Adrenal gland (tissue), 9 donors: ENCODE measurements at regions not wholly inside any gene's neighbourhood (a gene's known extent, or its start where the extent isn't known, plus 50 kb on each side); places are given as distances from the start of the nearest gene placed in this dataset.

Source experiments
- DNase-seq, 7 donors: peaks; one replicate each; pipeline ENCODE4 v3.0.0-alpha.2; 2019 to 2020
- H3K27ac ChIP-seq, 5 donors: fragments of 200-600 bp; sonication (generic) in 4 of 5; 1 replicate in 3 of 5; 2 replicates in 2 of 5; pipeline versions ENCODE4 v1.5.1 to v1.8.0; 2016 to 2020; ENCODE audit warnings: mild to moderate bottlenecking in 1 of 5
- H3K27me3 ChIP-seq: fragments of 200-600 bp; 2 replicates; pipeline ENCODE4 v1.8.0; 2021
- H3K36me3 ChIP-seq, 2 donors: fragments of 200-600 bp; replicated peaks in 1 of 2; 1 replicate in 1 of 2; 2 replicates in 1 of 2; pipeline versions ENCODE4 v1.5.1 to v1.8.0; 2018 to 2022
- H3K4me1 ChIP-seq, 2 donors: fragments of 200-600 bp; replicated peaks in 1 of 2; 1 replicate in 1 of 2; 2 replicates in 1 of 2; pipeline versions ENCODE4 v1.5.1 to v1.8.0; 2018 to 2021
- H3K4me3 ChIP-seq, 4 donors: fragments of 200-600 bp; sonication (generic) in 3 of 4; one replicate each; pipeline ENCODE4 v1.5.1; 2016 to 2018
- H3K9me3 ChIP-seq, 3 donors: fragments of 200-600 bp; sonication (generic) in 1 of 3; replicated peaks in 1 of 3; 1 replicate in 2 of 3; 2 replicates in 1 of 3; pipeline versions ENCODE4 v1.5.1 to v1.8.0; 2016 to 2021
- POLR2A ChIP-seq, 2 donors: fragments of 450-650 bp; IDR thresholded peaks; one replicate each; pipeline ENCODE4 v1.6.1; 2017; ENCODE audit warnings: antibody characterized with exemption in 2 of 2, mild to moderate bottlenecking in 2 of 2, moderate library complexity in 1 of 2
- WGBS, 4 donors: extraction: QIAGEN DNeasy Blood & Tissue Kit in 2 of 4; methylation state at CpG; one replicate each; pipeline versions ENCODE4 v1.1.5 to v1.1.7; 2013 to 2017; 5-methylcytosine and 5-hydroxymethylcytosine counted together
- intact Hi-C, 2 donors: fragments of 100-400 bp; cut with DNase I; formaldehyde crosslinking; loops; one replicate each; pipeline versions ENCODE4 v1.14.1 to v1.15.0; 2022 to 2023
- TF ChIP-seq, protein P1 (sequence below), 6 experiments: fragments of 450-650 bp in 4 of 6; fragments of 200-600 bp in 2 of 6; sonication (generic) in 1 of 6; IDR thresholded peaks; 1 replicate in 5 of 6; 2 replicates in 1 of 6; pipeline versions ENCODE4 v1.5.1 to v1.8.0; 2016 to 2021; ENCODE audit warnings: antibody characterized with exemption in 6 of 6, mild to moderate bottlenecking in 2 of 6, moderate library complexity in 1 of 6
- donor health status: healthy with polysubstance abuse.
- donor health status: Bipolar disorder and iron deficiency.
- donor health status: DM: yes; HTN: yes; CAD: no.
- donor health status: DM: no; HTN: no; CAD: no.
- donor health status: DM: no; HTN: no; CAD: no.

GRCh38 chr5:112657804-112658203, 79.9 kb upstream of the APC start:
- no peaks in the 10 kb centered on the region for H3K36me3 ChIP-seq
- H3K9me3 ChIP-seq = no peaks in the 10 kb centered on the region
- no peak overlapping the region for H3K27ac ChIP-seq
- no peak for TF ChIP-seq POLR2A (IDR thresholded peaks at IDR 0.05)
- TF ChIP-seq, protein P1, sequence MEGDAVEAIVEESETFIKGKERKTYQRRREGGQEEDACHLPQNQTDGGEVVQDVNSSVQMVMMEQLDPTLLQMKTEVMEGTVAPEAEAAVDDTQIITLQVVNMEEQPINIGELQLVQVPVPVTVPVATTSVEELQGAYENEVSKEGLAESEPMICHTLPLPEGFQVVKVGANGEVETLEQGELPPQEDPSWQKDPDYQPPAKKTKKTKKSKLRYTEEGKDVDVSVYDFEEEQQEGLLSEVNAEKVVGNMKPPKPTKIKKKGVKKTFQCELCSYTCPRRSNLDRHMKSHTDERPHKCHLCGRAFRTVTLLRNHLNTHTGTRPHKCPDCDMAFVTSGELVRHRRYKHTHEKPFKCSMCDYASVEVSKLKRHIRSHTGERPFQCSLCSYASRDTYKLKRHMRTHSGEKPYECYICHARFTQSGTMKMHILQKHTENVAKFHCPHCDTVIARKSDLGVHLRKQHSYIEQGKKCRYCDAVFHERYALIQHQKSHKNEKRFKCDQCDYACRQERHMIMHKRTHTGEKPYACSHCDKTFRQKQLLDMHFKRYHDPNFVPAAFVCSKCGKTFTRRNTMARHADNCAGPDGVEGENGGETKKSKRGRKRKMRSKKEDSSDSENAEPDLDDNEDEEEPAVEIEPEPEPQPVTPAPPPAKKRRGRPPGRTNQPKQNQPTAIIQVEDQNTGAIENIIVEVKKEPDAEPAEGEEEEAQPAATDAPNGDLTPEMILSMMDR (IDR thresholded peaks at IDR 0.05) = no peak
- no peak overlapping the region for H3K4me3 ChIP-seq
- H3K4me1 ChIP-seq = no peaks in the 10 kb centered on the region
- intact Hi-C loops = no loop called here
- no peak for DNase-seq
- no peaks in the 10 kb centered on the region for H3K27me3 ChIP-seq
- 75 to 89% (median 85%) methylated on average over 3 of the region's 3 CpGs for WGBS, 4 donors

GRCh38 chr5:112660359-112660758, 77.3 kb upstream of the APC start:
- intact Hi-C loops = no loop called here
- TF ChIP-seq, protein P1 (IDR thresholded peaks at IDR 0.05) = no peak
- no peak for TF ChIP-seq POLR2A (IDR thresholded peaks at IDR 0.05)
- DNase-seq = no peak
- 90 to 97% (median 96%) methylated on average over 1 of the region's 1 CpG for WGBS, 4 donors
- H3K27ac ChIP-seq = no peak overlapping the region
- H3K9me3 ChIP-seq = no peaks in the 10 kb centered on the region
- H3K27me3 ChIP-seq = no peaks in the 10 kb centered on the region
- H3K36me3 ChIP-seq = no peaks in the 10 kb centered on the region
- no peak overlapping the region for H3K4me3 ChIP-seq
- H3K4me1 ChIP-seq = no peaks in the 10 kb centered on the region

DNA sequence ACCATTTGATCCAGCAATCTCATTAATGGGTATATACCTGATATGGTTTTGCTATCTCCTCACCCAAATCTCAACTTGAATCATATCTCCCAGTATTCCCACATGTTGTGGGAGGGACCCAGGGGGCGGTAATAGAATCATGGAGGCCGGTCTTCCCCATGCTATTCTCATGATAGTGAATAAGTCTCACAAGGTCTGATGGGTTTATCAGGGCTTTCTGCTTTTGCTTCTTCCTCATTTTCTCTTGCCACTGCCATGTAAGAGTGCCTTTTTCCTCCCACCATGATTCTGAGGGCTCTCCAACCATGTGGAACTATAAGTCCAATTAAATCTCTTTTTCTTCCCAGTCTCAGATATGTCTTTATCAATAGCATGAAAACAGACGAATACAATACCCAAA, 74.5 kb upstream of the APC start:
- DNase-seq = no peak
- TF ChIP-seq, protein P1 (IDR thresholded peaks at IDR 0.05) = no peak
- TF ChIP-seq POLR2A (IDR thresholded peaks at IDR 0.05) = no peak
- intact Hi-C loops = no loop called here
- WGBS, 4 donors = 82 to 93% (median 87%) methylated on average over 3 of the region's 3 CpGs
- Histone ChIP-seq H3K36me3 (no peaks in the 10 kb centered on the region), H3K4me1 (no peaks in the 10 kb centered on the region), H3K9me3 (no peaks in the 10 kb centered on the region), H3K4me3 (no peak overlapping the region), H3K27ac (no peak overlapping the region), H3K27me3 (no peaks in the 10 kb centered on the region)

- Histone ChIP-seq H3K27me3 (no peaks in the 10 kb centered on the region), H3K4me1 (no peaks in the 10 kb centered on the region), H3K9me3 (no peaks in the 10 kb centered on the region), H3K27ac (no peak overlapping the region), H3K36me3 (no peaks in the 10 kb centered on the region), H3K4me3 (no peak overlapping the region)
- 90 to 98% (median 96%) methylated on average over 4 of the region's 4 CpGs for WGBS, 4 donors
- no peak for TF ChIP-seq POLR2A (IDR thresholded peaks at IDR 0.05)
- TF ChIP-seq, protein P1 (IDR thresholded peaks at IDR 0.05) = no peak
- intact Hi-C loops = no loop called here
- no peak for DNase-seq
Observed at GRCh38 chr5:112668016-112668415, 69.7 kb upstream of the APC start.
